Central memory CD4-positive, alpha-beta T cell (primary cell): ENCODE measurements at regions not wholly inside any gene's neighbourhood (a gene's known extent, or its start where the extent isn't known, plus 50 kb on each side); places are given as distances from the start of the nearest gene placed in this dataset.
A peak's percentile ranks its signal among the peaks of the same experiment; 100 is the strongest.
"Not testable (repeated sequence)": the region's sequence is repeated elsewhere in the genome, so short reads cannot be mapped to it uniquely, and the experiment has no call there.

Experiments used
- DNase-seq: peaks from one replicate; pipeline ENCODE4 v3.0.0; 2022

DNA sequence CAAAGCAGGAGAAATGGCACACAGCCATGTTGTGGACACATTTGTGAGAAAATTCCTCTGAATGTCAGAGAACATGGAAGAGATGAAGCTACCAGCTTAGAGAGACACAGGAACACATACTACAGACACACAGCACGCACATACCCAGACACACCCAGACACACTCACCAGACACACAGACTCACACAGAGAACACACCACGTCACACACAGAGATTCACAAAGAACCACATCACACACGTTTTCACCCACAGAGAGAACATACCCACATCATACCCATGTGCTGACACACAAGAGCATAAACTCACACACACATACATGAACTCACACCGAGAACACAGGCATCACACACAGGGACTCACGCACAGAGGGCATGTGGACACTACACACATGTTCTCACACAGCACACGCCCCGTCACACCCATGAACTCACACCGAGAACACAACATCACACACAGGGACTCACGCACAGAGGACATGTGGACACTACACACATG is 124.9 kb downstream of the METRNL start:
- DNase-seq, result no peak

DNA sequence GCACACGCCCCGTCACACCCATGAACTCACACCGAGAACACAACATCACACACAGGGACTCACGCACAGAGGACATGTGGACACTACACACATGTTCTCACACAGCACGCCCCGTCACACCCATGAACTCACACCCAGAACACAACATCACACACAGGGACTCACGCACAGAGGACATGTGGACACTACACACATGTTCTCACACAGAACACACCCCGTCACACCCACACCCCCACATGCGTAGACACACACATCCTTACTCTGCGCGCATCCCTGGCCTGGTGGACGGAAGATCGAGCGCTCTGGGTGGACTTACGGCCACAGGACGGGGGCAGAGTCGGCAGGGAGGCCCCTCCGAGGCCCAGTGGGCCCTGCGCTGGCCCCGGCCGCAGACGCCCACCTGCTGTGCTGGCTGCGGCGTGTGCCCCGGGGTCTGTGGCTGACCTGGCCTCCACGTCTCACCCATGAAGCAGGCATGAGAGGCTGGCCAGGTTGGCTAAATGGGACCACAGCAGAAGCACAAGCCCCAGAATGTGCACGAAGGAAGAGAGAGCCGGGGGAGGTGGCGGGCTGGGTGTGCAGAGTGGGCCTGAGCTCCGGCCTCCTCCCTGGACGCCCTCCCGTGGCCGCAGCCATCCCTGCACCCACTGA is 125.5 kb downstream of the METRNL start:
- DNase-seq, result not testable (repeated sequence)

- peak; percentile 67 for DNase-seq
These were observed 126.1 kb downstream of the METRNL start for GRCh38 chr17:83205387-83206035.

- DNase-seq, result not testable (repeated sequence)
These were observed 126.6 kb downstream of the METRNL start for GRCh38 chr17:83206036-83206394.

DNA sequence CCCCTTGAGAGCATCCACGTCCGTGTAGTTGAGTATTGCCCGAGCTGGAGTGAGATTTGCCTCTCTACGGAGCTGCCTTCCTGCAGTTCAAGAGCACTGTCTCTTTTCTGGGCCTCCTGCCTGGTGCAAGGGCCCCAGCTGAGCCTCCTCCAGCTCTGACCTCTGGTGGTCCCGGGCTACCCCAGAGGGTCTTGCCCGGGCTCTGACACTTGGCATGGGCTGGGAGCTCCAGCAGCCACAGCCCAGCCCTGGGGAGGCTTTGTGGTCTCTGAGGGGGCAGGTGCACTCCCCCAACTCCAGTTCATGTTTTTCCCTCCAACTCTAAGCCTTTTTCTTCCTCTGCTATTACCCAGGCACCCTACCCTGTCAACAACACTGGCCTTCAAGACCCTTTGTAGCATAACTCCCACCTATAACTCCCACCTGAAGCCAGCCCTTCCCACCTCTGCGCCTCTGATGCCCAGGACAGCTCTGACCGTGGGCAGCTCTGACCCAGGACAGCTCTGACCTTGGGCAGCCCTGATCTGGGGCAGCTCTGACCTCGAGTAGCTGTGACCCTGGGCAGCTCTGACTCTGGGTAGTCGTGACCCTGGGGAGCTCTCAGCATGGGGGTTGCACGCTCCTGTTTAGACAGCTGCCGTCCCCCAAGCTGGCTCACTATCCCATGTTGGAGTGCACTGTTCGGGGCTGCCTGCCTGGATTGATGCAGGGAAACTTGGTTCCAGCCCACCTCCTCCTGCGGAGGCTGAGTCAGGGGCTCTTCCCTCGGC is 127.6 kb downstream of the METRNL start:
- DNase-seq, result not testable (repeated sequence)

- DNase-seq, result not testable (repeated sequence)
These were observed 167.6 kb downstream of the METRNL start for GRCh38 chr17:83247001-83247400.
